HG03571 (cell line): ENCODE measurements at regions not wholly inside any gene's neighbourhood (a gene's known extent, or its start where the extent isn't known, plus 50 kb on each side); places are given as distances from the start of the nearest gene placed in this dataset.

Experiments used
- ATAC-seq: cut with Tn5 transposase; IDR thresholded peaks from one replicate; pipeline ENCODE4 v1.9.1; 2021; ENCODE audit not compliant: unreplicated experiment

DNA sequence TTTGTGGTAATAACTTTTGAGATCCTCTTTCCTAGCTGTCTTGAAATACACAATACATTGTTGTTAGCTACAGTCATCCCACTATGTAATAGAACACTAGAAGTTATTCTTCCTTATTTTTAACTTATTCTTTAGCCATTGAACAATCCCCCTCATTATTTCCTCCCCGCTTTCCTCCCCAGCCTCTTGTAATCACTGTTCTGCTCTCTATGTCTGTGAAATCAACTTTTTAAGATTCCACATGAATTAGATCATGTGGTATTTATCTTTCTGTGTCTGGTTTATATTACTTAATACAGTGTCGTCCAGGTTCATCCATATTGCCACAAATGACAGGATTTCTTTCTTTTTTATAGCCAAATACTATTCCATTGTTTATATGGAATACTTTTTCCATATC is 72.9 kb downstream of the SLC10A2 start:
- ATAC-seq = no peak

GRCh38 chr13:102984210-102984609 is 82.0 kb downstream of the SLC10A2 start:
- no peak for ATAC-seq

GRCh38 chr13:102983496-102983895 is 82.7 kb downstream of the SLC10A2 start:
- no peak for ATAC-seq

GRCh38 chr13:102980331-102980982 is 85.8 kb downstream of the SLC10A2 start:
- no peak for ATAC-seq

DNA sequence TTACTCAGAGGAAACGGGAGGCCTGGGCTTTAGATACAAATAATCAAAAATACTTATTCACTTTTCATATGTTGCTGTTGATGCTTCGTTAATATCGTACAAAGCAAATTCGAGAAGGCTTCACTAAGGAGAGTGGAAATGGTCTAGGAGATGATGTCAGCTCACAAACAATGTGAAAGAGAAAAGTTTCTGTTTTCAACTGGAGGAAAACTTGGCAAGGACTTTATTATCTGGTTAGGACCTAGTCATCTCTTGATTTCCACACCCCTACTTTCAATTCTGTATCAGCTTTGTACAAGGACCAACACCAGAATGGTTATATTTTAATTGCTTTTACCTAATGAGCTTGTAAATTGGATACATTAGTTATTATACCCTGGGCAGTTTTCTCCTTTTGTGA is 88.0 kb downstream of the SLC10A2 start:
- no peak for ATAC-seq

DNA sequence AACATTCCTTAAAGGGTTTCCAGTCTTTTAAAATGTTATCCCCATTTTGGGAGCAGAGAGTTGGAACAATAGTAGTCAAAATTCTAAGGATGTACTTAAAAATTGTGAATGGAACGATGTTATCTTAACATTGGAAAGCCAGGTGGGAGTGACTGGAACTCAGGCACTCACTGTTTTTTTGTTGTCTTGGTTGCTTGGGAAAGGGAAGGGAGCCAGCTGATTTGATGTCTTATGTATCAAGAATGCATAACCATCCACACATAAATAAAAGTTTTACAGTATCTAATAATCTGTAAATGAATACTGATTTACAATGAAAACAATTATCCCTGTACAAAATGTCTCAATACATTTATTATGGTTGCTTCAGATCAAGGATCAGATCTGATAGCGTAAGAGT is 88.7 kb downstream of the SLC10A2 start:
- ATAC-seq = no peak

DNA sequence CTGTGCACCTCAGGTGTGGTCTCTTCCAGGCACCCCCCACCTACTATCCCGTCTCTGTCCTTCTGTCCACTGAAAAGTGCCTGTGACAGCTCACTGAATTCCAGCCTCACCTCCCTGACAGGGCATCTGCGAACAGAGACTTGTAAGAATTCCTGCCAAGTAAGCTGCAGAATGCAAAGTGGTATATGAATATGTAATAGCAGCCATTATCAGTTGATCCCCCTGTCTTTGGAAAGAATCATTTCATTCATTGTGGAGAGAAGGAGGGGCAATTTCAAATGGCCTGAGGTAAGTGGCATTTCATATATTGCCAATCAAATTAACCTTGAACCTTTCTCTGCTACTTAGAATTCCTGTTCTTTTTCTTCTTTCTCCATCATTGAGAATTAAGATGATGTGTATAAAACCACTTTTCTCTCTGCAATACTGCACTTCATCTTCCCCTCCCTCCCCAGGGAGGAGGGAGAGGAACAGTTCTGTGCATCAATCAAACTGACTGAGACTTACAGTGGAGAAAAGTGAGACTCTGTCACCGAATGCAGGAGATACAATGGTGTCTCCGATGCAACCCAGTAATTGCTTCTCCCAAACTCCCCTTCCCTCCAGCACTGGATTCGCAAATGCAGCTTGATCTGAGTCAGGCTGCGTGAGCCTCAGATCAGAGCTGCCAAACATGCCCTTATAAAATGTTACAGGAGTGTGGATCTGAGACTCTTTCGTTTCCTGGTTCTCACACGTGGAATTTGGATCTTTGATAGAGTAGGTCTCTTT is 91.7 kb downstream of the SLC10A2 start:
- no peak for ATAC-seq

DNA sequence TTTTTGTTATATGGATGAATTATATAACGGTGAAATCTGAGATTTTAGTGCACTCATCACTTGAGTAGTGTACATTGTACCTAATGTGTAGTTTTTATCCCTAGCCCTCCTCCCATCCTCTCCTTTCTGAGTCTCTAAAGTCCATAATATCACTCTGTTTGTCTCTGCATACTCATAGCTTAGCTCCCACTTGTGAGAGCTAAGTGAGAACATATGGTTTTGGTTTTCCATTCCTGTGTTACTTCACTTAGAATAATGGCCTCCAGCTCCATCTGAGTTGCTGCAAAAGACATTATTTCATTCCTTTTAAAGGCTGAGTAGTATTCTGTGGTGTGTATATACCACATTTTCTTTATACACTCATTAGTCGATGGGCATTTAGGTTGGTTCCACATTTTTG is 94.0 kb downstream of the SLC10A2 start:
- no peak for ATAC-seq

- ATAC-seq = peak; percentile 97
Observed at GRCh38 chr13:102970542-102970941, 95.7 kb downstream of the SLC10A2 start.

DNA sequence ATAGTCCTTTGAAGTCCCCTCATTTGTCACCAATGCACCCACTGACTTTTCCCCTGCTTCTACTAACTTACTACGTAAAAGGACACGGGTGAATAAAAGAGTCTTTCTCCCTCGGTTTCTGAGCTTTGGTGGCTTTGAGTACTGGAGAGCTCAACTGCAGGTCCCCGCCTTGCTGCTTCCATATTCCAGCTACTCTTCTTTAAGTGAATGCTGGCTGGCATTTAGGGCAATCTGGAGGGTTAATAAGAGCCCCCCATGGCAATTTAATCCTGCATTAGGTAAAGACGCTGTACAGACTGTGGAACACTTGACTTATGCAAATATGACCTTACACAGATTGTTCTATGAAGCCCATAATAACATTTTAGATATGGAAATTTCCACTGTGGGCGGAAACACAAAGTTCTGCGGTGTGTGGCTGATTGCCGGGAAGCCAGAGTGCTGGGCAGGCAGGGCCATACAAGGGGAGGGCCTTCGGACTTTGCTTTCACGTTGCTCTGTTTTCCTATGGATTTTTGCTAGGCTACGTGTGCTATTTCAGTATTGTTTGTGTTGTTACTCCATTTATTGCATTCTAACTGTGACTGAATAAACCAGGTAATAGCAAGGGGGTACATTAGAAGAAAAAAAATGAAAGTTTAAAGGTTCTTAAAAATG is 97.5 kb downstream of the SLC10A2 start:
- ATAC-seq = no peak

- no peak for ATAC-seq
Observed at GRCh38 chr13:102965802-102966201, 100.4 kb downstream of the SLC10A2 start.

- no peak for ATAC-seq
Observed at GRCh38 chr13:102962430-102962829, 103.8 kb downstream of the SLC10A2 start.

DNA sequence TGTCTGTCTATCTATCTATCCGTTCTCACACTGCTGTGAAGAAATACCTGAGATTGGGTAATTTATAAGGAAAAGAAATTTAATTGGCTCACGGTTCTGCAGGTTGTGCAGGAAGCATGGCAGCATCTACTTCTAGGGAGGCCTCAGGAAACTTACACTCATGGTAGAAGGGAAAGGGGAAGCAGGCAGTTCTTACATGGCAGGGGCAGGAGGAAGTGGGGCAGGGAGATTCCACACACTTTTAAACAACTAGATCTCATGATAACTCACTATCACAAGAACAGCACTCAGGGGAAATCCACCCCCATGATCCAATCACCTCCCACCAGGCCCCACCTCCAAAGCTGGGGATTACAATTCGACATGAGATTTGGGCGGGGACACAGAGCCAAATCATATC is 105.3 kb downstream of the SLC10A2 start:
- no peak for ATAC-seq

DNA sequence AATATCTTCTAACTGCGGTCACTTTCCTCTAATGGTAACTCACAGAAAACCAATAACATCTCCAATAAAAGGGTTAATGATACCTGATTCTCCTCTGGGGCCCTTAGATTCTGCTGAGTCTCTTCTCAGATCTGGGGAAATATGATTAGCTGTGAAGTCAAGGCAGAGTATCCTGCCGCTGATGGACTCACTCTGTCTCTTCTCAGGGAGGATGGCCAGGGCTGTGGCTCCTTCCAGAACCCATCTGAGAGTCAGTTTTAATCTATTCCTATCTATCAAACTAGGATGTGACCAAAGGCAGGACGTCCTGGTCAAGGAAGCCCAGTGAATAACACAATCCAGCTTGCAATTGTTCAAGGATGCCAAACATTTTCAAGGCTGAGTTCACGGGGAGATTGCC is 109.8 kb downstream of the SLC10A2 start:
- ATAC-seq = no peak

- no peak for ATAC-seq
Observed at GRCh38 chr13:102954350-102954749, 108.5 kb downstream of the ERCC5 start.

- no peak for ATAC-seq
Observed at GRCh38 chr13:102951808-102952207, 106.0 kb downstream of the ERCC5 start.

GRCh38 chr13:102947745-102948405 is 102.0 kb downstream of the ERCC5 start:
- no peak for ATAC-seq

GRCh38 chr13:102945886-102946285 is 100.1 kb downstream of the ERCC5 start:
- ATAC-seq = no peak

- ATAC-seq = no peak
Observed at GRCh38 chr13:102945324-102945815, 99.5 kb downstream of the ERCC5 start.

DNA sequence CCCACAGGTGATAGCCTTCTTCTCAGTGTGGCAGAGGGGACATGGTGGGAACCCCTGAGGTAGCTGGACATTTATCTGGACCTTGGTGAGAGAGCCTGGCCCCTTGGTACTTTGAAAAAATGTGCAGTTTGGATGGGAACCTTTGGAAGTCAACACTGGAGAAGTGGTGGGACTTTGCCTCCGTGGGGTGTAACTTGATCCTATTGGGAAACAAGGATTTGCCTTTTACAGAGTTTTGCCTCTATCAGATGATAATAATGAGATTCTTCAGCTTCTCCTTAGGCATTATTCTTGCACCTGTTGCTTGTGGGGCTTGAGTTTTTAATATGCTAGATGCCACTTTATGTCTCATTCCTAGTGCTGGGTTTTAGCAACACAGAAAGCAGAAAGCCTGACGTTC is 99.0 kb downstream of the ERCC5 start:
- no peak for ATAC-seq

DNA sequence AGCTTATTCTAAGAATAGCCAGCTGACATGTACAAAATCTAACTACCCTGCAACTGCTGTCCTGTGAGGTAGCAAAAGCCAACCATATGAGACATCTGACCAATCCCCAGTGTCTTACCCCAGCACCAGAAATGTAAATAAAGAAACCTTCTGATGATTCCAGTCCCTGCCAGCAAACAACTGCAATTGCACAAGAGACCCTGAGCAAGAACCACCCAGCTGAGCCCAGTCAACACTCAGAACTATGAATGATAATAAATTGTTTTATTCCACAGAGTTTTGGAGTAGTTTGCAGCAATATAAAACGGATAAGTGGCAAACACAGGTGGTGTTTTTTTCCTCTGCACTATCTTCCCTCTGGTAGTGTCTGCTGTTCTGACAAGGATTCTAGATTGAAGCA is 94.9 kb downstream of the ERCC5 start:
- ATAC-seq = no peak
